HepG2 (cell line): ENCODE measurements at regions not wholly inside any gene's neighbourhood (a gene's known extent, or its start where the extent isn't known, plus 50 kb on each side); places are given as distances from the start of the nearest gene placed in this dataset.
"Not testable (repeated sequence)": the region's sequence is repeated elsewhere in the genome, so short reads cannot be mapped to it uniquely, and the experiment has no call there.

Source experiments
- ATAC-seq: fragments of 200-7000 bp; cut with Tn5 transposase; 3 replicates; pipeline ENCODE4 v1.9.1; 2020; ENCODE audit warnings: mild to moderate bottlenecking, moderate library complexity
- BruUV-seq: library from RNA; stranded (reverse); fragments of 400-500 nt; replicated peaks from 2 replicates; lab custom pipeline; 2021; lab: Mats Ljungman, UMichigan
- CTCF ChIA-PET: fragments of 300-600 bp; formaldehyde crosslinking; extraction: SDS; loops from one replicate; lab custom pipeline; 2021; ENCODE audit warnings: low total read pairs, inconsistent platforms, low intra/inter-chr PET ratio; lab: Yijun Ruan, JAX
- POLR2A ChIA-PET: fragments of 350-600 bp; sonication (Branson Sonifier 250); formaldehyde crosslinking; loops from one replicate; lab custom pipeline; 2020; ENCODE audit warnings: antibody characterized with exemption, inconsistent platforms; lab: Yijun Ruan, JAX
- DNase-seq: peaks from one replicate; pipeline ENCODE4 v3.0.0-alpha.2; 2015; ENCODE audit warnings: low spot score
- FAIRE-seq: peaks from 3 replicates; lab custom pipeline; 2011; peaks lifted over from hg19 to GRCh38; lab: Jason Lieb, UNC
- H2AFZ ChIP-seq: one replicate; pipeline ENCODE4 v1.6.1; 2011; ENCODE audit warnings: low read length, inconsistent platforms
- H3K27ac ChIP-seq: fragments of 300-600 bp; 3 replicates; pipeline ENCODE4 v1.8.0; 2011; ENCODE audit warnings: mixed run types, mild to moderate bottlenecking, mixed read lengths, low read length, inconsistent platforms; ENCODE audit not compliant: insufficient read depth; ENCODE audit errors: extremely low read length
- H3K27me3 ChIP-seq, 2 experiments: fragments of 200-600 bp in 1 of 2; 2 replicates in 1 of 2; 3 replicates in 1 of 2; pipeline versions ENCODE4 v1.6.0 to v1.8.0; 2011; ENCODE audit warnings: low read length in 2 of 2, mild to moderate bottlenecking in 2 of 2, moderate library complexity in 2 of 2, inconsistent platforms in 1 of 2; ENCODE audit not compliant: insufficient read depth in 2 of 2, control insufficient read depth in 1 of 2
- H3K36me3 ChIP-seq, 2 experiments: fragments of 200-600 bp in 1 of 2; replicated peaks in 1 of 2; 2 replicates in 1 of 2; 3 replicates in 1 of 2; pipeline versions ENCODE4 v1.5.1 to v1.8.0; 2011; ENCODE audit warnings: low read length in 2 of 2, inconsistent platforms in 1 of 2; ENCODE audit not compliant: insufficient read depth in 2 of 2, control insufficient read depth in 1 of 2
- H3K4me1 ChIP-seq: 2 replicates; pipeline ENCODE4 v1.5.1; 2012; ENCODE audit warnings: low read length, inconsistent platforms; ENCODE audit not compliant: insufficient read depth
- H3K4me2 ChIP-seq: 2 replicates; pipeline ENCODE4 v1.6.0; 2011; ENCODE audit warnings: low read depth, low read length, inconsistent platforms
- H3K4me3 ChIP-seq, 3 experiments: fragments of 200-600 bp in 1 of 3; sonication (generic), shearing (Covaris generic) in 1 of 3; replicated peaks in 1 of 3; 2 replicates each; pipeline ENCODE4 v1.5.1; 2011 to 2016; ENCODE audit warnings: low read length in 3 of 3, inconsistent platforms in 2 of 3, low read depth in 2 of 3, mild to moderate bottlenecking in 2 of 3, control low read depth in 1 of 3, mixed read lengths in 1 of 3; ENCODE audit not compliant: insufficient read depth in 1 of 3
- H3K79me2 ChIP-seq: one replicate; pipeline ENCODE4 v1.6.1; 2011; ENCODE audit warnings: low read length, inconsistent platforms; ENCODE audit not compliant: insufficient read depth
- H3K9ac ChIP-seq: 2 replicates; pipeline ENCODE4 v1.6.0; 2011; ENCODE audit warnings: mild to moderate bottlenecking, low read depth, low read length, inconsistent platforms; ENCODE audit not compliant: insufficient read depth
- H3K9me3 ChIP-seq: 2 replicates; pipeline ENCODE4 v1.5.1; 2012; ENCODE audit warnings: mild to moderate bottlenecking, low read length
- H4K20me1 ChIP-seq: 2 replicates; pipeline ENCODE4 v1.6.0; 2011; ENCODE audit warnings: inconsistent platforms, mild to moderate bottlenecking, low read length, moderate library complexity; ENCODE audit not compliant: insufficient read depth
- AHR ChIP-seq: IDR thresholded peaks from 2 replicates; pipeline ENCODE4 v1.6.1; 2018; ENCODE audit warnings: missing genetic modification reagents, missing compliant biosample characterization
- BRD4 ChIP-seq: sonication (generic); formaldehyde crosslinking; IDR thresholded peaks from 2 replicates; pipeline ENCODE4 v1.4.0; 2020; ENCODE audit warnings: missing genetic modification reagents
- ELF4 ChIP-seq: sonication (generic); formaldehyde crosslinking; IDR thresholded peaks from 2 replicates; pipeline ENCODE4 v1.5.0; 2020; ENCODE audit warnings: missing genetic modification reagents, mild to moderate bottlenecking, moderate library complexity, borderline replicate concordance
- FOSL1 ChIP-seq: sonication (generic); formaldehyde crosslinking; IDR thresholded peaks from 2 replicates; pipeline ENCODE4 v1.9.0; 2021; ENCODE audit warnings: missing genetic modification reagents, borderline replicate concordance
- MEIS2 ChIP-seq: sonication (generic); formaldehyde crosslinking; IDR thresholded peaks from 2 replicates; pipeline ENCODE4 v1.9.0; 2021; ENCODE audit warnings: mild to moderate bottlenecking, missing genetic modification reagents
- MXI1 ChIP-seq: IDR thresholded peaks from 3 replicates; pipeline ENCODE4 v1.6.1; 2012; ENCODE audit warnings: low read depth, low read length, inconsistent platforms, borderline replicate concordance
- NR2F6 ChIP-seq, 2 experiments: IDR thresholded peaks; 2 replicates each; pipeline ENCODE4 v1.6.1; 2016; ENCODE audit warnings: antibody characterized with exemption in 1 of 2, mild to moderate bottlenecking in 1 of 2
- SMAD9 ChIP-seq: sonication (generic); formaldehyde crosslinking; IDR thresholded peaks from 2 replicates; pipeline ENCODE4 v1.5.1; 2020; ENCODE audit warnings: mild to moderate bottlenecking, missing genetic modification reagents
- THYN1 ChIP-seq: sonication (generic); formaldehyde crosslinking; IDR thresholded peaks from 2 replicates; pipeline ENCODE4 v1.8.1; 2023; ENCODE audit warnings: low read depth, mild to moderate bottlenecking, moderate library complexity, missing genetic modification reagents, borderline replicate concordance
- ZNF160 ChIP-seq: sonication (generic); formaldehyde crosslinking; IDR thresholded peaks from 2 replicates; pipeline ENCODE4 v1.8.0; 2022; ENCODE audit warnings: mild to moderate bottlenecking, inconsistent platforms, missing genetic modification reagents
- ZNF432 ChIP-seq: sonication (generic); formaldehyde crosslinking; IDR thresholded peaks from 2 replicates; pipeline ENCODE4 v1.5.0; 2020; ENCODE audit warnings: missing genetic modification reagents, mild to moderate bottlenecking, borderline replicate concordance
- WGBS: methylation state at CpG from one replicate; pipeline ENCODE4 v1.1.6; 2017; ENCODE audit warnings: low lambda C conversion rate; 5-methylcytosine and 5-hydroxymethylcytosine counted together
- in situ Hi-C: cut with HindIII; loops from 2 replicates; pipeline ENCODE4 v1.10.0; 2017; ENCODE audit warnings: low pct_unique_long_range_greater_than_20kb; ENCODE audit not compliant: extremely low pct_ligation_motif_present
- intact Hi-C: fragments of 100-400 bp; cut with micrococcal nuclease; formaldehyde crosslinking; loops from one replicate; pipeline ENCODE4 v1.10.0; 2022; ENCODE audit not compliant: unreplicated experiment
- TF ChIP-seq, protein P1 (sequence below): sonication (generic); formaldehyde crosslinking; IDR thresholded peaks from 2 replicates; pipeline ENCODE4 v1.4.0; 2020; ENCODE audit warnings: missing genetic modification reagents

- TF ChIP-seq BRD4 (CRISPR knock-in tag) (no peak), NR2F6 (IDR thresholded peaks at IDR 0.05) (peak; percentile 86), NR2F6 (CRISPR knock-in tag; IDR thresholded peaks at IDR 0.05) (peak; percentile 80)
Observed at GRCh38 chr5:39526914-39527477, 102.2 kb upstream of the DAB2 start (continued).

DNA sequence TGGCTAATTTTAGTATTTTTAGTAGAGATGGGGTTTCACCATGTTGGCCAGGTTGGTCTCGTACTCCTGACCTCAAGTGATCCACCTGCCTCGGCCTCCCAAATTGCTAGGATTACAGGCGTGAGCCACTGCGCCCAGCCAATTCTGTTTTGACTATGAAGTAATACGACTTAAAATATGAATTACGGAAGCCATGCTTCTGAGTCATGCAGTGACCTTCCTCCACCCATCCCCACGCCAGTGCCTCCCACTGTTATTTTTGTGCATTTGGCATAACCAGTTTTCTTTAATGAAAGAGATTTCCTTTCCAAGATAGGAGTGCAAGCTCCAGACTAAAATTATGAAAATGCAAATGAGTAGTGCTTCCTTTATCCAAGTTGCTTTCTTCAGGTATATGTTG, 101.0 kb upstream of the DAB2 start:
- H3K9me3 ChIP-seq, H2AFZ ChIP-seq, H3K36me3 ChIP-seq, H3K4me2 ChIP-seq, in situ Hi-C loops, H3K4me3 ChIP-seq, H3K27ac ChIP-seq, FAIRE-seq, H3K9ac ChIP-seq, ATAC-seq, DNase-seq, H4K20me1 ChIP-seq, H3K79me2 ChIP-seq, H3K27me3 ChIP-seq, CTCF ChIA-PET, BruUV-seq, POLR2A ChIA-PET, intact Hi-C loops: not testable (repeated sequence)
- 95% methylated on average over 7 of the region's 7 CpGs for WGBS
- peaks cover 17% of the 10 kb centered on the region for H3K4me1 ChIP-seq

DNA sequence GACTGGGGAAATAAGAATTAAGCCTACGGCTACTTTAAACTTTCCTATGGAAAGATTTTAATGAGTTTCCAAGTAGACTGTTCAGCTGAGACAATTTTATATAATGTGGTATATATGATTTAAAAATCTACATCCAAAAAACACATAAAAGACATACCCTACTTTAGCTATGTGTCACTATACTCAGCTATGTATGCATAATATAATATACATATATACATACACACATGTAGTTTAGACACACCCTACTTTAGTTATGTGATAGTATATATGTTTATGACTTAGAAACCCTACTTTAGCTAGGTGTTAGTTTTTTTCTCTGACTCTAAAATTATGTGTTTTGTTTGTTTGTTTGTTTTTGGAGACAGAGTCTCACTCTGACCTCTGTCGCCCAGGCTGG, 100.5 kb upstream of the DAB2 start:
- Histone ChIP-seq H3K27me3 (peaks cover 0 to 2% of the 10 kb centered on the region in 2 experiments; a peak in 1 of 5 replicates), H3K4me2 (no peak overlapping the region), H3K9me3 (no peaks in the 10 kb centered on the region), H3K9ac (no peak overlapping the region), H3K79me2 (no peaks in the 10 kb centered on the region), H3K27ac (no peak overlapping the region), H3K36me3 (no peaks in the 10 kb centered on the region), H3K4me3 (no peak overlapping the region), H2AFZ (no peak overlapping the region), H3K4me1 (peaks cover 17% of the 10 kb centered on the region), H4K20me1 (no peaks in the 10 kb centered on the region)
- WGBS = 97% methylated on average over 2 of the region's 2 CpGs
- DNase-seq = no peak
- ATAC-seq = no peak
- intact Hi-C loops (no loop called here), in situ Hi-C loops (no loop called here)
- BruUV-seq = no TSS peak
- ChIA-PET CTCF (no interaction called here), POLR2A (no interaction called here)
- no peak for FAIRE-seq
- TF ChIP-seq THYN1 (CRISPR knock-in tag) = no peak
- TF ChIP-seq SMAD9 (CRISPR knock-in tag) = no peak
- no peak for TF ChIP-seq ELF4 (CRISPR knock-in tag)
- no peak for TF ChIP-seq AHR (CRISPR knock-in tag)
- no peak for TF ChIP-seq ZNF432 (CRISPR knock-in tag)
- no peak for TF ChIP-seq ZNF160 (CRISPR knock-in tag)
- no peak for TF ChIP-seq MEIS2 (CRISPR knock-in tag)
- no peak for TF ChIP-seq FOSL1 (CRISPR knock-in tag)
- TF ChIP-seq, protein P1, sequence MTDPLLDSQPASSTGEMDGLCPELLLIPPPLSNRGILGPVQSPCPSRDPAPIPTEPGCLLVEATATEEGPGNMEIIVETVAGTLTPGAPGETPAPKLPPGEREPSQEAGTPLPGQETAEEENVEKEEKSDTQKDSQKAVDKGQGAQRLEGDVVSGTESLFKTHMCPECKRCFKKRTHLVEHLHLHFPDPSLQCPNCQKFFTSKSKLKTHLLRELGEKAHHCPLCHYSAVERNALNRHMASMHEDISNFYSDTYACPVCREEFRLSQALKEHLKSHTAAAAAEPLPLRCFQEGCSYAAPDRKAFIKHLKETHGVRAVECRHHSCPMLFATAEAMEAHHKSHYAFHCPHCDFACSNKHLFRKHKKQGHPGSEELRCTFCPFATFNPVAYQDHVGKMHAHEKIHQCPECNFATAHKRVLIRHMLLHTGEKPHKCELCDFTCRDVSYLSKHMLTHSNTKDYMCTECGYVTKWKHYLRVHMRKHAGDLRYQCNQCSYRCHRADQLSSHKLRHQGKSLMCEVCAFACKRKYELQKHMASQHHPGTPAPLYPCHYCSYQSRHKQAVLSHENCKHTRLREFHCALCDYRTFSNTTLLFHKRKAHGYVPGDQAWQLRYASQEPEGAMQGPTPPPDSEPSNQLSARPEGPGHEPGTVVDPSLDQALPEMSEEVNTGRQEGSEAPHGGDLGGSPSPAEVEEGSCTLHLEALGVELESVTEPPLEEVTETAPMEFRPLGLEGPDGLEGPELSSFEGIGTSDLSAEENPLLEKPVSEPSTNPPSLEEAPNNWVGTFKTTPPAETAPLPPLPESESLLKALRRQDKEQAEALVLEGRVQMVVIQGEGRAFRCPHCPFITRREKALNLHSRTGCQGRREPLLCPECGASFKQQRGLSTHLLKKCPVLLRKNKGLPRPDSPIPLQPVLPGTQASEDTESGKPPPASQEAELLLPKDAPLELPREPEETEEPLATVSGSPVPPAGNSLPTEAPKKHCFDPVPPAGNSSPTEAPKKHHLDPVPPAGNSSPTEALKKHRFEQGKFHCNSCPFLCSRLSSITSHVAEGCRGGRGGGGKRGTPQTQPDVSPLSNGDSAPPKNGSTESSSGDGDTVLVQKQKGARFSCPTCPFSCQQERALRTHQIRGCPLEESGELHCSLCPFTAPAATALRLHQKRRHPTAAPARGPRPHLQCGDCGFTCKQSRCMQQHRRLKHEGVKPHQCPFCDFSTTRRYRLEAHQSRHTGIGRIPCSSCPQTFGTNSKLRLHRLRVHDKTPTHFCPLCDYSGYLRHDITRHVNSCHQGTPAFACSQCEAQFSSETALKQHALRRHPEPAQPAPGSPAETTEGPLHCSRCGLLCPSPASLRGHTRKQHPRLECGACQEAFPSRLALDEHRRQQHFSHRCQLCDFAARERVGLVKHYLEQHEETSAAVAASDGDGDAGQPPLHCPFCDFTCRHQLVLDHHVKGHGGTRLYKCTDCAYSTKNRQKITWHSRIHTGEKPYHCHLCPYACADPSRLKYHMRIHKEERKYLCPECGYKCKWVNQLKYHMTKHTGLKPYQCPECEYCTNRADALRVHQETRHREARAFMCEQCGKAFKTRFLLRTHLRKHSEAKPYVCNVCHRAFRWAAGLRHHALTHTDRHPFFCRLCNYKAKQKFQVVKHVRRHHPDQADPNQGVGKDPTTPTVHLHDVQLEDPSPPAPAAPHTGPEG (CRISPR knock-in tag) = no peak
- no peak for TF ChIP-seq MXI1
